ENCODE measurements at regions not wholly inside any gene's neighbourhood (a gene's known extent, or its start where the extent isn't known, plus 50 kb on each side); places are given as distances from the start of the nearest gene placed in this dataset.

- DNase-seq, result no peak
These were observed 1321.6 kb upstream of the ACVR2A start for GRCh38 chr2:146523196-146523595.

- no peak for DNase-seq
These were observed 1338.0 kb upstream of the ACVR2A start for GRCh38 chr2:146506851-146507250.

GRCh38 chr2:146503366-146503765 lies 1341.5 kb upstream of the ACVR2A start:
- DNase-seq, result no peak

GRCh38 chr2:146496248-146496647 lies 1348.6 kb upstream of the ACVR2A start:
- no peak for DNase-seq

GRCh38 chr2:146489386-146489785 lies 1355.4 kb upstream of the ACVR2A start:
- no peak for DNase-seq

GRCh38 chr2:146481629-146482028 lies 1363.2 kb upstream of the ACVR2A start:
- DNase-seq, result no peak

GRCh38 chr2:146477383-146477782 lies 1367.4 kb upstream of the ACVR2A start:
- no peak for DNase-seq

GRCh38 chr2:146468578-146468977 lies 1376.3 kb upstream of the ACVR2A start:
- DNase-seq, result no peak

GRCh38 chr2:146467425-146467824 lies 1377.4 kb upstream of the ACVR2A start:
- DNase-seq, result no peak

GRCh38 chr2:146465460-146465859 lies 1379.4 kb upstream of the ACVR2A start:
- DNase-seq, result no peak

GRCh38 chr2:146461068-146461467 lies 1383.8 kb upstream of the ACVR2A start:
- no peak for DNase-seq

GRCh38 chr2:146458585-146458984 lies 1386.2 kb upstream of the ACVR2A start:
- no peak for DNase-seq

GRCh38 chr2:146457221-146457620 lies 1387.6 kb upstream of the ACVR2A start:
- no peak for DNase-seq

GRCh38 chr2:146455325-146455724 lies 1389.5 kb upstream of the ACVR2A start:
- DNase-seq, result no peak

GRCh38 chr2:146451972-146452371 lies 1392.9 kb upstream of the ACVR2A start:
- no peak for DNase-seq

- no peak for DNase-seq
These were observed 1394.7 kb upstream of the ACVR2A start for GRCh38 chr2:146450131-146450530.

GRCh38 chr2:146444987-146445386 lies 1399.8 kb upstream of the ACVR2A start:
- DNase-seq, result no peak

GRCh38 chr2:146444085-146444484 lies 1400.7 kb upstream of the ACVR2A start:
- DNase-seq, result no peak

GRCh38 chr2:146438246-146438645 lies 1406.6 kb upstream of the ACVR2A start:
- DNase-seq, result no peak

GRCh38 chr2:146437712-146438111 lies 1407.1 kb upstream of the ACVR2A start:
- DNase-seq, result no peak

- no peak for DNase-seq
These were observed 1411.5 kb upstream of the ACVR2A start for GRCh38 chr2:146433116-146433875.

- no peak for DNase-seq
These were observed 1415.5 kb upstream of the ACVR2A start for GRCh38 chr2:146429366-146429765.

GRCh38 chr2:146417942-146418341 lies 1426.9 kb upstream of the ACVR2A start:
- DNase-seq, result no peak

GRCh38 chr2:146415291-146415690 lies 1429.5 kb upstream of the ACVR2A start:
- DNase-seq, result no peak

GRCh38 chr2:146414456-146414855 lies 1430.4 kb upstream of the ACVR2A start:
- no peak for DNase-seq

Data from activated gamma-delta T cell treated with Interleukin-2 at 50 U/mL for 16 hours (primary cell).